ENCODE measurements at regions not wholly inside any gene's neighbourhood (a gene's known extent, or its start where the extent isn't known, plus 50 kb on each side); places are given as distances from the start of the nearest gene placed in this dataset.

- no peak overlapping the region for H3K4me3 Mint-ChIP-seq (ENCODE audit: low read depth, unreplicated experiment)
- no peak overlapping the region for H3K27ac Mint-ChIP-seq (ENCODE audit: unreplicated experiment)
- no peaks in the 10 kb centered on the region for H3K27me3 Mint-ChIP-seq (ENCODE audit: unreplicated experiment)
- no peaks in the 10 kb centered on the region for H3K9me3 Mint-ChIP-seq (ENCODE audit: low read depth, unreplicated experiment)
- CTCF ChIA-PET = interaction anchor here (1.0 kb wide), 1 partner anchor 76 kb away, joined by 3 read pairs; no protein-coding TSS in a partner anchor
- no TSS peak for BruUV-seq (replicated peaks)
- H3K4me1 Mint-ChIP-seq (ENCODE audit: low read depth, unreplicated experiment) = peaks cover 11% of the 10 kb centered on the region
- TF ChIP-seq CTCF (IDR thresholded peaks at IDR 0.05; ENCODE audit: unreplicated experiment) = no peak
- H3K36me3 Mint-ChIP-seq (ENCODE audit: insufficient read depth, unreplicated experiment) = no peaks in the 10 kb centered on the region
- intact Hi-C loops (cut with micrococcal nuclease; ENCODE audit: unreplicated experiment) = no loop called here
- DNase-seq = no peak
These were observed 478.2 kb upstream of the TNC start for GRCh38 chr9:115596021-115596745.

GRCh38 chr9:115596746-115597080 is 478.8 kb upstream of the TNC start:
- no peak overlapping the region for H3K27ac Mint-ChIP-seq (ENCODE audit: unreplicated experiment)
- H3K27me3 Mint-ChIP-seq (ENCODE audit: unreplicated experiment) = no peaks in the 10 kb centered on the region
- TF ChIP-seq CTCF (IDR thresholded peaks at IDR 0.05; ENCODE audit: unreplicated experiment) = no peak
- H3K9me3 Mint-ChIP-seq (ENCODE audit: low read depth, unreplicated experiment) = no peaks in the 10 kb centered on the region
- CTCF ChIA-PET = no interaction called here
- intact Hi-C loops (cut with micrococcal nuclease; ENCODE audit: unreplicated experiment) = no loop called here
- H3K4me3 Mint-ChIP-seq (ENCODE audit: low read depth, unreplicated experiment) = no peak overlapping the region
- no peaks in the 10 kb centered on the region for H3K36me3 Mint-ChIP-seq (ENCODE audit: insufficient read depth, unreplicated experiment)
- no TSS peak for BruUV-seq (replicated peaks)
- peaks cover 6% of the 10 kb centered on the region for H3K4me1 Mint-ChIP-seq (ENCODE audit: low read depth, unreplicated experiment)
- DNase-seq = no peak

- intact Hi-C loops (cut with micrococcal nuclease; ENCODE audit: unreplicated experiment) = no loop called here
- Mint-ChIP-seq H3K4me1 (ENCODE audit: low read depth, unreplicated experiment) (no peaks in the 10 kb centered on the region), H3K27me3 (ENCODE audit: unreplicated experiment) (no peaks in the 10 kb centered on the region), H3K27ac (ENCODE audit: unreplicated experiment) (no peak overlapping the region), H3K36me3 (ENCODE audit: insufficient read depth, unreplicated experiment) (no peaks in the 10 kb centered on the region), H3K4me3 (ENCODE audit: low read depth, unreplicated experiment) (no peak overlapping the region), H3K9me3 (ENCODE audit: low read depth, unreplicated experiment) (no peaks in the 10 kb centered on the region)
- no peak for TF ChIP-seq CTCF (IDR thresholded peaks at IDR 0.05; ENCODE audit: unreplicated experiment)
- no peak for DNase-seq
- CTCF ChIA-PET = no interaction called here
- BruUV-seq (replicated peaks) = no TSS peak
These were observed 479.5 kb upstream of the TNC start for GRCh38 chr9:115597330-115597895.

GRCh38 chr9:115598751-115599150 is 480.8 kb upstream of the TNC start:
- no peaks in the 10 kb centered on the region for H3K4me1 Mint-ChIP-seq (ENCODE audit: low read depth, unreplicated experiment)
- no peak for TF ChIP-seq CTCF (IDR thresholded peaks at IDR 0.05; ENCODE audit: unreplicated experiment)
- CTCF ChIA-PET = no interaction called here
- H3K36me3 Mint-ChIP-seq (ENCODE audit: insufficient read depth, unreplicated experiment) = no peaks in the 10 kb centered on the region
- DNase-seq = no peak
- H3K27ac Mint-ChIP-seq (ENCODE audit: unreplicated experiment) = no peak overlapping the region
- intact Hi-C loops (cut with micrococcal nuclease; ENCODE audit: unreplicated experiment) = no loop called here
- no peak overlapping the region for H3K4me3 Mint-ChIP-seq (ENCODE audit: low read depth, unreplicated experiment)
- BruUV-seq (replicated peaks) = no TSS peak
- no peaks in the 10 kb centered on the region for H3K9me3 Mint-ChIP-seq (ENCODE audit: low read depth, unreplicated experiment)
- H3K27me3 Mint-ChIP-seq (ENCODE audit: unreplicated experiment) = no peaks in the 10 kb centered on the region

Data from Calu3 (cell line).